K562 (cell line): ENCODE measurements at regions not wholly inside any gene's neighbourhood (a gene's known extent, or its start where the extent isn't known, plus 50 kb on each side); places are given as distances from the start of the nearest gene placed in this dataset.

Experiments used
- CTCF ChIP-seq, 3 experiments: IDR thresholded peaks in 2 of 3; conservative IDR thresholded peaks in 1 of 3; 2 replicates each; pipeline ENCODE4 v1.5.1; 2011 to 2012; ENCODE audit warnings: low read length in 3 of 3, mild to moderate bottlenecking in 3 of 3, control low read depth in 2 of 3, improper control_type of control experiment in 1 of 3, inconsistent platforms in 1 of 3, low read depth in 1 of 3, mixed read lengths in 1 of 3, moderate library complexity in 1 of 3; ENCODE audit not compliant: insufficient read depth in 2 of 3
- DPF2 ChIP-seq: fragments of 450-650 bp; IDR thresholded peaks from 2 replicates; pipeline ENCODE4 v1.6.1; 2016
- ETV6 ChIP-seq, 3 experiments: fragments of 150-350 bp in 1 of 3; sonication (generic) in 1 of 3; formaldehyde crosslinking in 1 of 3; IDR thresholded peaks; 2 replicates each; pipeline versions ENCODE4 v1.6.1 to v1.8.0; 2014 to 2022; ENCODE audit warnings: borderline replicate concordance in 2 of 3, low read depth in 2 of 3, antibody characterized with exemption in 1 of 3, low read length in 1 of 3, mild to moderate bottlenecking in 1 of 3, missing genetic modification reagents in 1 of 3
- NFIX ChIP-seq: fragments of 250-450 bp; sonication (Bioruptor Pico); IDR thresholded peaks from 2 replicates; pipeline ENCODE4 v1.4.0; 2020; ENCODE audit warnings: low read depth, mild to moderate bottlenecking, moderate library complexity
- RBBP5 ChIP-seq: fragments of 200-600 bp; sonication (generic); IDR thresholded peaks from 2 replicates; pipeline ENCODE4 v1.6.1; 2012; ENCODE audit warnings: borderline replicate concordance, mild to moderate bottlenecking, low read length, control low read depth, inconsistent platforms; ENCODE audit not compliant: insufficient read depth, poor library complexity, severe bottlenecking
- REST ChIP-seq, 2 experiments: fragments of 450-650 bp; formaldehyde crosslinking in 1 of 2; IDR thresholded peaks; 2 replicates each; pipeline versions ENCODE4 v1.4.0 to v1.6.1; 2014 to 2020; ENCODE audit warnings: mild to moderate bottlenecking in 2 of 2, borderline replicate concordance in 1 of 2, low read depth in 1 of 2
- UBTF ChIP-seq, 2 experiments: IDR thresholded peaks; 2 replicates each; pipeline ENCODE4 v1.6.1; 2012; ENCODE audit warnings: improper control_type of control experiment in 2 of 2, low read depth in 2 of 2, low read length in 2 of 2, borderline replicate concordance in 1 of 2
- YBX1 ChIP-seq: fragments of 450-650 bp; IDR thresholded peaks from 2 replicates; pipeline ENCODE4 v1.7.1; 2016; ENCODE audit warnings: mild to moderate bottlenecking
- ZNF12 ChIP-seq: sonication (generic); formaldehyde crosslinking; IDR thresholded peaks from 2 replicates; pipeline ENCODE4 v1.4.0; 2020; ENCODE audit warnings: mild to moderate bottlenecking, missing genetic modification reagents
- ZNF217 ChIP-seq: sonication (generic); formaldehyde crosslinking; IDR thresholded peaks from 2 replicates; pipeline ENCODE4 v1.8.0; 2022; ENCODE audit warnings: mild to moderate bottlenecking, missing genetic modification reagents
- TF ChIP-seq, protein P1 (sequence below): fragments of 250-450 bp; sonication (Bioruptor Pico); IDR thresholded peaks from 2 replicates; pipeline ENCODE4 v1.8.0; 2022; ENCODE audit warnings: inconsistent platforms, mild to moderate bottlenecking, moderate library complexity, borderline replicate concordance

DNA sequence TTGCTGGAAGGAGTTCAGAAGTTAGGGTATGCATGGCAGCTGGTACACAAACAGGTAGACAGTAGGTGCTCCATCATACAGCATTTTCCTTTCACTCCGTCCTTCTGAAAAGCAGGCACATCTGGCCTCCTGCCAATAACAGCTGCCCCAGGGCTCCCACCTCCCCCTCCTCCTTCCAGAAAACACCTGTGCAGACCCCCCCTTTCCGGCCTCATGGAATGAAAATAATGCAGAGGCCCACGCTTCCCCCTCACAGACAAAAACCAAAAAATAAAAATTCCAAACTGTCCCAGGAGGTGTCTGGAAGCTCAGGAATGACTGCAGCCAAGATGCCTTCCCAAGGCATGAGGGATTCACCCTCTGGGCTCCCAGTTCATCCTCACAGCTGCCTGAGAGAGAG is 185.5 kb downstream of the MN1 start:
- no peak for TF ChIP-seq ZNF12
- TF ChIP-seq RBBP5, result no peak
- no peak for TF ChIP-seq DPF2
- TF ChIP-seq NFIX (CRISPR knock-in tag), result no peak
- TF ChIP-seq, protein P1, sequence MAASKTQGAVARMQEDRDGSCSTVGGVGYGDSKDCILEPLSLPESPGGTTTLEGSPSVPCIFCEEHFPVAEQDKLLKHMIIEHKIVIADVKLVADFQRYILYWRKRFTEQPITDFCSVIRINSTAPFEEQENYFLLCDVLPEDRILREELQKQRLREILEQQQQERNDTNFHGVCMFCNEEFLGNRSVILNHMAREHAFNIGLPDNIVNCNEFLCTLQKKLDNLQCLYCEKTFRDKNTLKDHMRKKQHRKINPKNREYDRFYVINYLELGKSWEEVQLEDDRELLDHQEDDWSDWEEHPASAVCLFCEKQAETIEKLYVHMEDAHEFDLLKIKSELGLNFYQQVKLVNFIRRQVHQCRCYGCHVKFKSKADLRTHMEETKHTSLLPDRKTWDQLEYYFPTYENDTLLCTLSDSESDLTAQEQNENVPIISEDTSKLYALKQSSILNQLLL (CRISPR knock-in tag), result no peak
- TF ChIP-seq ETV6 (IDR thresholded peaks at IDR 0.05; ENCODE audit: borderline replicate concordance in 1 of 2, low read depth in 2 of 2, low read length in 1 of 2), result no peak
- TF ChIP-seq ETV6 (CRISPR knock-in tag; IDR thresholded peaks at IDR 0.05; ENCODE audit: borderline replicate concordance), result no peak
- TF ChIP-seq YBX1, result no peak
- TF ChIP-seq ZNF217 (CRISPR knock-in tag), result no peak
- no peak for TF ChIP-seq CTCF (IDR thresholded peaks at IDR 0.05 in 2 of 3, conservative IDR thresholded peaks at IDR 0.05 in 1 of 3; ENCODE audit: insufficient read depth in 2 of 3, low read depth in 1 of 3, low read length in 3 of 3)
- no peak for TF ChIP-seq UBTF (IDR thresholded peaks at IDR 0.05; ENCODE audit: borderline replicate concordance in 1 of 2, low read depth in 2 of 2, low read length in 2 of 2)
- TF ChIP-seq REST (IDR thresholded peaks at IDR 0.05; ENCODE audit: borderline replicate concordance), result no peak
- TF ChIP-seq REST (CRISPR knock-in tag; IDR thresholded peaks at IDR 0.05; ENCODE audit: low read depth), result no peak
